Medulla oblongata (tissue), 1 donor: ENCODE measurements at regions not wholly inside any gene's neighbourhood (a gene's known extent, or its start where the extent isn't known, plus 50 kb on each side); places are given as distances from the start of the nearest gene placed in this dataset.
"Not testable (repeated sequence)": the region's sequence is repeated elsewhere in the genome, so short reads cannot be mapped to it uniquely, and the experiment has no call there.

Experiments
- DNase-seq: peaks from one replicate; pipeline ENCODE4 v3.0.0-alpha.2; 2015; ENCODE audit errors: extremely low spot score

DNA sequence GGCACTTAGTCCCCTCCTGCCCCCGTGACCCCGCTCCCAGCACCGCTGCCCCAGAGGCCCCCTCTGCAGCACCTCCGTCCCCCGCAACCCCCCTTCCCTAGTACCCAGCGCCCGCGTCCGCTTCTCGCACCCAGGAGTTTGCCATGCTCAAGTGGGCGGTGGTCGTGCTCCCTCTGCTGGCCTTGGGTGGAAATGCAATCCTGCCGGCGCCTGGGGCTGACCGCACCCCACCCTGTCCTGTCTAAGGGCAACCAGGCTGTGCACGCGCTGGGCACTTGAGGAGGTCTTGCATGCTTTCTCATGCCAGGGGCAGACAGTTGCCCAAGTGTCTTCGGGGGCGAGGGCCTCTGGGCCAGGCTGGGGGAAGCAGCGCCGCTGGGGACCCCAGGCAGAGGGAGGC lies 1544.9 kb upstream of the USP9Y start:
- not testable (repeated sequence) for DNase-seq

DNA sequence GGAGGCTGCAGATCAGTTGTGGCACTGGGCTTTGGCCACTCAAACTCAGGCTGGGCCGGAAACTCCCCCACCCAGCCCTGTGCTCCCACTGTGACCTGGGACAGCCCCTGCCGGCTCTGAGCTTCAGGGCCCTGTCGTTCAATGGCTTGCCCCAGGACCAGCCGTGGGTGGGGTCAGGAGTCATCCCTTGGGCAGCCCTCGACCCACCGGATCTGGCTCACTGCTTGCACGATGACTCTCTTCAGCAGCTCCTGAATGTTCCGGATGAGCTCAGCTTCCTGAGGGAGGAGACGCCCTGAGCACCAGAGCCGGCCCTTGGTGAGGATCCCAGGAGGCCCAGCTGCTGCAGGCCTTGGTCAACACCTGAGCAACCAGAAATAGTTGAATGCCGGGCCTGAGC lies 1544.2 kb upstream of the USP9Y start:
- not testable (repeated sequence) for DNase-seq

DNA sequence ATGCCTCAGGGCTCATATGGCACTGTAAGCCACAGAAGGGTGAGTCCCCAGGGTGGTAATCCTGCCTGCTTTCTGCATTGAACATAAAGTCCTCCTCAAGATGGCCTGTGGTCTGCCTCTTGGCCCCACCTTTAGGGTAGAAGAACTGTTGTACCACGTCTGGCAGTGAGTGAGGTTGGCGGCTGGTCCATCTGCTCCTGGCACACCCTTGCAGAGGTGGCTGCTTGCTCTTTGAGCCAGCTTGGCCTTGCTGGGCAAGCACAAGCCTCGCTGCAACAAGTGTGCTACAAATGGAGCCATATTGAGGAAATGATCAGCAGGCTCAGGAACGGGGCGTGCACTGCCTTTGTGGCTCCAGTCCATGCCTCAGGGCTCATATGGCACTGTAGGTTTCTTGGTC lies 1524.0 kb upstream of the USP9Y start:
- not testable (repeated sequence) for DNase-seq

DNA sequence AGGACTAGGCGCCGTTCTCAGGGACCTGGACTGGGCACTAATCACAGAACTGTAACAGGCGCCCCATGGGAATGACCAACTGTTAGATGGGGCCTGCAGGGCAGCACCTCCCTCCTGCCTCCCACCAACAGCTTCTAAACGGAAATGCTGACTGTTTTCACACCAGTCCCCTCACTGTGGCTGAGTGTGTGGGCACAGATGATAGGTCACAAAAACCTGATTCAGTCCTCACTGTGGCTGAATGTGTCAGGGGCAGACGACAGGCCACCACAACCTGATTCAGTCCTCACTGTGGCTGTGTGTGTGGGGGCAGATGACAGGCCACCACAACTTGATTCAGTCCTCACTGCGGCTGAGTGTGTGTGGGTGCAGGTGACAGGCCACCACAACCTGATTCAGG lies 1499.9 kb upstream of the USP9Y start:
- DNase-seq, result not testable (repeated sequence)

DNA sequence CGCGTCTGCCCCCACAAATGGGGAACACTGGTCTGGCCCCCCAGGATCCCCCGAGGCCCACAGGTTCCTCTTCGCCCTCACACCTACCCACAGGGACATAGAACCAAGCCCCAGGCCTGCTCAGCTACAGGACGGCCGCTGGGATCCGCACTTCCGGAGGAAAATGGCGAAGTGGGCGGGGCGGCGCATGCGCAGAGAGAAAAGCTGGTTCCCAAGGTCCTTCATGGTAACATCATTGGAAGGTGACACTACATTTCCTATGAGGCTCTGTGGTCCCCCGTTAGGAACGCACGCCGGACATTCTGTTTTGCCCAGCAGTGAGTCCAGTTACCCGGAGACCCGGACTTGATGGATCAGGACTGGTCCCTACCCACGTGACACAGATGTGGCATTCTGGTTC lies 1486.2 kb upstream of the USP9Y start:
- not testable (repeated sequence) for DNase-seq
